Ishikawa (cell line): ENCODE measurements at regions not wholly inside any gene's neighbourhood (a gene's known extent, or its start where the extent isn't known, plus 50 kb on each side); places are given as distances from the start of the nearest gene placed in this dataset.

Source experiments
- CEBPB ChIP-seq: IDR thresholded peaks from 2 replicates; pipeline ENCODE4 v1.6.1; 2012
- CREB1 ChIP-seq: IDR thresholded peaks from 2 replicates; pipeline ENCODE4 v1.6.1; 2012; ENCODE audit warnings: low read depth
- EP300 ChIP-seq: IDR thresholded peaks from 2 replicates; pipeline ENCODE4 v1.6.1; 2012; ENCODE audit warnings: borderline replicate concordance
- FOXM1 ChIP-seq: IDR thresholded peaks from 2 replicates; pipeline ENCODE4 v1.6.1; 2012; ENCODE audit warnings: low read depth, borderline replicate concordance
- RAD21 ChIP-seq: IDR thresholded peaks from 2 replicates; pipeline ENCODE4 v1.6.1; 2012; ENCODE audit warnings: low read depth
- TEAD4 ChIP-seq: IDR thresholded peaks from 2 replicates; pipeline ENCODE4 v1.6.1; 2012
- ZBTB7A ChIP-seq: IDR thresholded peaks from 2 replicates; pipeline ENCODE4 v1.6.1; 2012; ENCODE audit warnings: low read depth
- TF ChIP-seq, protein P1 (sequence below): IDR thresholded peaks from 2 replicates; pipeline ENCODE4 v1.6.1; 2012
- TF ChIP-seq, protein P2 (sequence below): IDR thresholded peaks from 2 replicates; pipeline ENCODE4 v1.6.1; 2012; ENCODE audit warnings: low read depth, mild to moderate bottlenecking

DNA sequence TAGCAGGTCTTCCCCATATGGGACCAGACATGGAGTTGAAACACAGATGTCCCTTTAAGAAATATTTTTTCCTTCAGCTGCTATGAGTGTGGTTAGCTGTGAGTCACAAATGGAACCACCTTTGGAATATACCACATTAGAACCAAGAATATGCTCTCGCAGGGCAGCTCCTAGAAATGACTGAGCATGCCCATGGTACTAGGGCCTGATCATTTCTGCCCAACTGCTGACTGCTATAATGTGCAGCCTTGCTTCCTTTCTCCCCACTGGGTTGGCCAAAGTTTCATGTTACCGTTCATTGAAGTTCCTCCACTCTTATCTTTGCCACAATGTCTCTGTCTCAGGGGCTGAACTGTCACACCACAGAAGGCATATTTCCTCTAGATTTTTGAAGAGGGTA, 1074.6 kb downstream of the FLRT2 start:
- TF ChIP-seq, protein P1, sequence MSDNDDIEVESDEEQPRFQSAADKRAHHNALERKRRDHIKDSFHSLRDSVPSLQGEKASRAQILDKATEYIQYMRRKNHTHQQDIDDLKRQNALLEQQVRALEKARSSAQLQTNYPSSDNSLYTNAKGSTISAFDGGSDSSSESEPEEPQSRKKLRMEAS, result no peak
- TF ChIP-seq EP300 (no peak), FOXM1 (no peak), ZBTB7A (no peak), TEAD4 (no peak), CEBPB (no peak), CREB1 (no peak), RAD21 (no peak)
- TF ChIP-seq, protein P2, sequence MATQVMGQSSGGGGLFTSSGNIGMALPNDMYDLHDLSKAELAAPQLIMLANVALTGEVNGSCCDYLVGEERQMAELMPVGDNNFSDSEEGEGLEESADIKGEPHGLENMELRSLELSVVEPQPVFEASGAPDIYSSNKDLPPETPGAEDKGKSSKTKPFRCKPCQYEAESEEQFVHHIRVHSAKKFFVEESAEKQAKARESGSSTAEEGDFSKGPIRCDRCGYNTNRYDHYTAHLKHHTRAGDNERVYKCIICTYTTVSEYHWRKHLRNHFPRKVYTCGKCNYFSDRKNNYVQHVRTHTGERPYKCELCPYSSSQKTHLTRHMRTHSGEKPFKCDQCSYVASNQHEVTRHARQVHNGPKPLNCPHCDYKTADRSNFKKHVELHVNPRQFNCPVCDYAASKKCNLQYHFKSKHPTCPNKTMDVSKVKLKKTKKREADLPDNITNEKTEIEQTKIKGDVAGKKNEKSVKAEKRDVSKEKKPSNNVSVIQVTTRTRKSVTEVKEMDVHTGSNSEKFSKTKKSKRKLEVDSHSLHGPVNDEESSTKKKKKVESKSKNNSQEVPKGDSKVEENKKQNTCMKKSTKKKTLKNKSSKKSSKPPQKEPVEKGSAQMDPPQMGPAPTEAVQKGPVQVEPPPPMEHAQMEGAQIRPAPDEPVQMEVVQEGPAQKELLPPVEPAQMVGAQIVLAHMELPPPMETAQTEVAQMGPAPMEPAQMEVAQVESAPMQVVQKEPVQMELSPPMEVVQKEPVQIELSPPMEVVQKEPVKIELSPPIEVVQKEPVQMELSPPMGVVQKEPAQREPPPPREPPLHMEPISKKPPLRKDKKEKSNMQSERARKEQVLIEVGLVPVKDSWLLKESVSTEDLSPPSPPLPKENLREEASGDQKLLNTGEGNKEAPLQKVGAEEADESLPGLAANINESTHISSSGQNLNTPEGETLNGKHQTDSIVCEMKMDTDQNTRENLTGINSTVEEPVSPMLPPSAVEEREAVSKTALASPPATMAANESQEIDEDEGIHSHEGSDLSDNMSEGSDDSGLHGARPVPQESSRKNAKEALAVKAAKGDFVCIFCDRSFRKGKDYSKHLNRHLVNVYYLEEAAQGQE, result no peak
